Spleen (tissue), 7 donors: ENCODE measurements at regions not wholly inside any gene's neighbourhood (a gene's known extent, or its start where the extent isn't known, plus 50 kb on each side); places are given as distances from the start of the nearest gene placed in this dataset.

Source experiments
- CTCF ChIP-seq, 11 experiments: fragments of 200-600 bp in 7 of 11; fragments of 450-650 bp in 4 of 11; sonication (generic) in 4 of 11; IDR thresholded peaks in 8 of 11; conservative IDR thresholded peaks in 3 of 11; 1 replicate in 7 of 11; 2 replicates in 4 of 11; pipeline versions ENCODE4 v1.4.0 to v1.8.0; 2016 to 2021; ENCODE audit warnings: antibody characterized with exemption in 11 of 11, inconsistent platforms in 4 of 11, mild to moderate bottlenecking in 1 of 11
- POLR2A ChIP-seq, 3 donors: fragments of 450-650 bp; IDR thresholded peaks; one replicate each; pipeline ENCODE4 v1.5.1; 2017; ENCODE audit warnings: antibody characterized with exemption in 3 of 3, mild to moderate bottlenecking in 1 of 3
- donor health status: DM: no; HTN: no; CAD: no; lungs with moderate emphysema.
- donor health status: DM: no; HTN: no; CAD: no.
- donor health status: DM: no; HTN: no; CAD: no.

- TF ChIP-seq POLR2A (IDR thresholded peaks at IDR 0.05) (no peak), CTCF (IDR thresholded peaks at IDR 0.05 in 8 of 11, conservative IDR thresholded peaks at IDR 0.05 in 3 of 11) (no peak)
These were observed 63.1 kb upstream of the FOXG1 start for GRCh38 chr14:28703482-28703881.
